ENCODE measurements at regions not wholly inside any gene's neighbourhood (a gene's known extent, or its start where the extent isn't known, plus 50 kb on each side); places are given as distances from the start of the nearest gene placed in this dataset.

- H3K4me3 ChIP-seq (ENCODE audit: low read length), result no peak overlapping the region
- no peak for DNase-seq
- no peaks in the 10 kb centered on the region for H4K20me1 ChIP-seq (ENCODE audit: insufficient read depth, low read length)
- TF ChIP-seq CTCF (IDR thresholded peaks at IDR 0.05; ENCODE audit: low read length) (no peak), EZH2 (optimal IDR thresholded peaks at IDR 0.05; ENCODE audit: low read depth, low read length) (no peak), EZH2phosphoT487 (IDR thresholded peaks at IDR 0.05; ENCODE audit: low read length) (no peak)
- H3K9ac ChIP-seq (ENCODE audit: low read length), result no peak overlapping the region
- H3K36me3 ChIP-seq (replicated peaks; ENCODE audit: insufficient read depth, low read length), result no peaks in the 10 kb centered on the region
- no peaks in the 10 kb centered on the region for H3K4me1 ChIP-seq (ENCODE audit: low read length)
- no peaks in the 10 kb centered on the region for H3F3A ChIP-seq (ENCODE audit: insufficient read depth, low read length)
- no peaks in the 10 kb centered on the region for H3K79me2 ChIP-seq (ENCODE audit: low read length)
- H3K27ac ChIP-seq (ENCODE audit: low read length), result no peak overlapping the region
- H2AFZ ChIP-seq (ENCODE audit: low read length), result no peak overlapping the region
- no peaks in the 10 kb centered on the region for H3K9me3 ChIP-seq (replicated peaks; ENCODE audit: insufficient read depth, low read length)
- H3K4me2 ChIP-seq (ENCODE audit: low read depth, low read length), result no peak overlapping the region
- no peaks in the 10 kb centered on the region for H3K9me2 ChIP-seq (replicated peaks; ENCODE audit: insufficient read depth, low read length)
- H3K27me3 ChIP-seq (replicated peaks; ENCODE audit: insufficient read depth, low read length), result no peaks in the 10 kb centered on the region
Observed at GRCh38 chr7:124440081-124440480, 325.5 kb downstream of the GPR37 start.

GRCh38 chr7:124432009-124432578, 333.5 kb downstream of the GPR37 start:
- no peaks in the 10 kb centered on the region for H3K9me3 ChIP-seq (replicated peaks; ENCODE audit: insufficient read depth, low read length)
- no peaks in the 10 kb centered on the region for H3K9me2 ChIP-seq (replicated peaks; ENCODE audit: insufficient read depth, low read length)
- no peak for DNase-seq
- H3K79me2 ChIP-seq (ENCODE audit: low read length), result no peaks in the 10 kb centered on the region
- H3K27me3 ChIP-seq (replicated peaks; ENCODE audit: insufficient read depth, low read length), result no peaks in the 10 kb centered on the region
- H3K9ac ChIP-seq (ENCODE audit: low read length), result no peak overlapping the region
- no peaks in the 10 kb centered on the region for H3K36me3 ChIP-seq (replicated peaks; ENCODE audit: insufficient read depth, low read length)
- H3F3A ChIP-seq (ENCODE audit: insufficient read depth, low read length), result no peaks in the 10 kb centered on the region
- no peak for TF ChIP-seq EZH2 (optimal IDR thresholded peaks at IDR 0.05; ENCODE audit: low read depth, low read length)
- TF ChIP-seq EZH2phosphoT487 (IDR thresholded peaks at IDR 0.05; ENCODE audit: low read length), result no peak
- TF ChIP-seq CTCF (IDR thresholded peaks at IDR 0.05; ENCODE audit: low read length), result no peak
- H3K4me2 ChIP-seq (ENCODE audit: low read depth, low read length), result no peak overlapping the region
- no peak overlapping the region for H3K4me3 ChIP-seq (ENCODE audit: low read length)
- 0 out of 2 replicates have a peak, but pooled peaks cover 2% of the 10 kb centered on the region for H3K4me1 ChIP-seq (ENCODE audit: low read length)
- H2AFZ ChIP-seq (ENCODE audit: low read length), result no peak overlapping the region
- no peak overlapping the region for H3K27ac ChIP-seq (ENCODE audit: low read length)
- H4K20me1 ChIP-seq (ENCODE audit: insufficient read depth, low read length), result no peaks in the 10 kb centered on the region

GRCh38 chr7:124429923-124430322, 335.7 kb downstream of the GPR37 start:
- H3K36me3 ChIP-seq (replicated peaks; ENCODE audit: insufficient read depth, low read length), result no peaks in the 10 kb centered on the region
- no peak for DNase-seq
- TF ChIP-seq CTCF (IDR thresholded peaks at IDR 0.05; ENCODE audit: low read length), result no peak
- no peak for TF ChIP-seq EZH2 (optimal IDR thresholded peaks at IDR 0.05; ENCODE audit: low read depth, low read length)
- no peak for TF ChIP-seq EZH2phosphoT487 (IDR thresholded peaks at IDR 0.05; ENCODE audit: low read length)

More at GRCh38 chr7:124429923-124430322, 335.7 kb downstream of the GPR37 start:
- peaks cover 15% of the 10 kb centered on the region for H3K4me1 ChIP-seq (ENCODE audit: low read length)
- H4K20me1 ChIP-seq (ENCODE audit: insufficient read depth, low read length), result no peaks in the 10 kb centered on the region
- no peak overlapping the region for H3K27ac ChIP-seq (ENCODE audit: low read length)
- no peak overlapping the region for H3K4me2 ChIP-seq (ENCODE audit: low read depth, low read length)
- no peaks in the 10 kb centered on the region for H3K9me2 ChIP-seq (replicated peaks; ENCODE audit: insufficient read depth, low read length)
- H3K27me3 ChIP-seq (replicated peaks; ENCODE audit: insufficient read depth, low read length), result no peaks in the 10 kb centered on the region
- H3K4me3 ChIP-seq (ENCODE audit: low read length), result no peak overlapping the region
- no peak overlapping the region for H3K9ac ChIP-seq (ENCODE audit: low read length)
- H2AFZ ChIP-seq (ENCODE audit: low read length), result no peak overlapping the region
- H3K79me2 ChIP-seq (ENCODE audit: low read length), result no peaks in the 10 kb centered on the region
- H3F3A ChIP-seq (ENCODE audit: insufficient read depth, low read length), result no peaks in the 10 kb centered on the region
- H3K9me3 ChIP-seq (replicated peaks; ENCODE audit: insufficient read depth, low read length), result no peaks in the 10 kb centered on the region

Measured in MM.1S (cell line).